ENCODE measurements at regions not wholly inside any gene's neighbourhood (a gene's known extent, or its start where the extent isn't known, plus 50 kb on each side); places are given as distances from the start of the nearest gene placed in this dataset.

DNA sequence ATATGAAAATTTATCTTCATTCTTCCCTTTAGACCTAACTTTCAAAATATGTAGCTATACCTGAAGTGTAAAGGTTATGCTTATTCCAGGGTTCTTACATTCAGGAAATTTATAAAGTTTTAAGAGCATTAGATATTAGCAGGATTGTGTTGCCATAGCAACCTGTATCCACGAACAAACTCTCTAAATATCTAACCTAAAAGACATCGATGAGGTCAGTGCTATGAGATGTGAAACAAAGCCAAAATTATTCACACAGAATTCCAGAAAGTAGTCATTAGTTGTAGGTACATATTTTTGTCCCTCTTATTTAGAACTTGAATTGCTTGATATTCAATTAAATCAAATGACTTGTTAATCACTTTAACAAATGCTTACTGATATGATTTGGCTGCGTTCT, 705.3 kb downstream of the SOCS6 start:
- no peaks in the 10 kb centered on the region for H3K36me3 ChIP-seq (replicated peaks in 1 of 2; ENCODE audit: control insufficient read depth in 1 of 2, insufficient read depth in 2 of 2, low read length in 2 of 2)
- H3K4me1 ChIP-seq (ENCODE audit: control insufficient read depth in 1 of 2, insufficient read depth in 2 of 2, low read length in 2 of 2), result no peaks in the 10 kb centered on the region
- no peaks in the 10 kb centered on the region for H3K79me2 ChIP-seq (ENCODE audit: insufficient read depth, low read length)
- H3K4me3 ChIP-seq (replicated peaks in 1 of 3; ENCODE audit: low read depth in 2 of 3, low read length in 3 of 3), result no peak overlapping the region
- no peaks in the 10 kb centered on the region for H4K20me1 ChIP-seq (ENCODE audit: insufficient read depth, low read length)
- TF ChIP-seq, protein P1, sequence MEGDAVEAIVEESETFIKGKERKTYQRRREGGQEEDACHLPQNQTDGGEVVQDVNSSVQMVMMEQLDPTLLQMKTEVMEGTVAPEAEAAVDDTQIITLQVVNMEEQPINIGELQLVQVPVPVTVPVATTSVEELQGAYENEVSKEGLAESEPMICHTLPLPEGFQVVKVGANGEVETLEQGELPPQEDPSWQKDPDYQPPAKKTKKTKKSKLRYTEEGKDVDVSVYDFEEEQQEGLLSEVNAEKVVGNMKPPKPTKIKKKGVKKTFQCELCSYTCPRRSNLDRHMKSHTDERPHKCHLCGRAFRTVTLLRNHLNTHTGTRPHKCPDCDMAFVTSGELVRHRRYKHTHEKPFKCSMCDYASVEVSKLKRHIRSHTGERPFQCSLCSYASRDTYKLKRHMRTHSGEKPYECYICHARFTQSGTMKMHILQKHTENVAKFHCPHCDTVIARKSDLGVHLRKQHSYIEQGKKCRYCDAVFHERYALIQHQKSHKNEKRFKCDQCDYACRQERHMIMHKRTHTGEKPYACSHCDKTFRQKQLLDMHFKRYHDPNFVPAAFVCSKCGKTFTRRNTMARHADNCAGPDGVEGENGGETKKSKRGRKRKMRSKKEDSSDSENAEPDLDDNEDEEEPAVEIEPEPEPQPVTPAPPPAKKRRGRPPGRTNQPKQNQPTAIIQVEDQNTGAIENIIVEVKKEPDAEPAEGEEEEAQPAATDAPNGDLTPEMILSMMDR (IDR thresholded peaks at IDR 0.05), result no peak
- H3K27ac ChIP-seq (ENCODE audit: low read depth in 1 of 2, low read length in 2 of 2), result no peak overlapping the region
- Mint-ChIP-seq H3K27me3 (ENCODE audit: low read depth in 3 of 3) (no peaks in the 10 kb centered on the region), H3K4me3 (no peak overlapping the region), H3K27ac (no peak overlapping the region), H3K4me1 (no peaks in the 10 kb centered on the region), H3K9me3 (peaks cover under 1 to 7% (median 3%) of the 10 kb centered on the region in 7 donors), H3K36me3 (no peaks in the 10 kb centered on the region)
- H3K9me3 ChIP-seq (replicated peaks in 1 of 2; ENCODE audit: control insufficient read depth in 1 of 2, insufficient read depth in 1 of 2, low read length in 2 of 2), result peaks cover 6 to 8% of the 10 kb centered on the region in 2 donors
- H3K9ac ChIP-seq (ENCODE audit: insufficient read depth, low read length, poor library complexity, severe bottlenecking), result no peak overlapping the region
- DNase-seq, result no peak
- H3K27me3 ChIP-seq (ENCODE audit: control insufficient read depth in 2 of 2, insufficient read depth in 2 of 2, low read length in 2 of 2), result no peaks in the 10 kb centered on the region
- WGBS (ENCODE audit: insufficient coverage), result no CpG with 5 or more reads among the region's 3 CpGs
- intact Hi-C loops (cut with micrococcal nuclease), result no loop called here
- no peak overlapping the region for H2AFZ ChIP-seq (ENCODE audit: insufficient read depth, low read depth, low read length, poor library complexity, severe bottlenecking)
- no peak overlapping the region for H3K4me2 ChIP-seq (replicated peaks; ENCODE audit: extremely low read depth, low read length, poor library complexity, severe bottlenecking)

DNA sequence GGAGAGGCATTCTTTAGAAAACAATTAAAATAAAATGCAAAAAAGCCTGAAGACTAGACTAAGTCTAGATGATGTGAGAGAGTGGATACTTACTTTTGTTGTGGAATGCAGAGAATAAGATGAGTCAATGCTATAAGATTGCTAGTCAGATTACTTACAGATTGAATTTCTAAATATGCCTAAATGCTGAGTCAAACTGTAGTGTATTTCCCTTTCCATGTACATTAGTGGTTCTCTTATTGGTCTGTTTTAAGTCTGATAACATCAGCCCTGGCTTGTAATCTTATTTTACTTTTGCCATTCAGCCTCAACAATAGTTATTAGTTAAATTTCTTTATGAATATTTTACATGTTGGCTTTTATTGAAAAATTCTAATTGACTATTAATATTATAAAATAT, 702.7 kb downstream of the SOCS6 start:
- no peak for DNase-seq

More for the DNA sequence above, 702.7 kb downstream of the SOCS6 start:
- no peaks in the 10 kb centered on the region for H3K4me1 Mint-ChIP-seq
- H3K27me3 Mint-ChIP-seq (ENCODE audit: low read depth in 3 of 3), result no peaks in the 10 kb centered on the region
- H4K20me1 ChIP-seq (ENCODE audit: insufficient read depth, low read length), result no peaks in the 10 kb centered on the region
- H3K4me3 Mint-ChIP-seq, result no peak overlapping the region
- H3K79me2 ChIP-seq (ENCODE audit: insufficient read depth, low read length), result no peaks in the 10 kb centered on the region
- H3K36me3 ChIP-seq (replicated peaks in 1 of 2; ENCODE audit: control insufficient read depth in 1 of 2, insufficient read depth in 2 of 2, low read length in 2 of 2), result no peaks in the 10 kb centered on the region
- H3K9ac ChIP-seq (ENCODE audit: insufficient read depth, low read length, poor library complexity, severe bottlenecking), result no peak overlapping the region
- no peaks in the 10 kb centered on the region for H3K36me3 Mint-ChIP-seq
- no peak overlapping the region for H2AFZ ChIP-seq (ENCODE audit: insufficient read depth, low read depth, low read length, poor library complexity, severe bottlenecking)
- no peak overlapping the region for H3K4me3 ChIP-seq (replicated peaks in 1 of 3; ENCODE audit: low read depth in 2 of 3, low read length in 3 of 3)
- H3K4me1 ChIP-seq (ENCODE audit: control insufficient read depth in 1 of 2, insufficient read depth in 2 of 2, low read length in 2 of 2), result no peaks in the 10 kb centered on the region
- H3K4me2 ChIP-seq (replicated peaks; ENCODE audit: extremely low read depth, low read length, poor library complexity, severe bottlenecking), result no peak overlapping the region
- H3K27me3 ChIP-seq (ENCODE audit: control insufficient read depth in 2 of 2, insufficient read depth in 2 of 2, low read length in 2 of 2), result no peaks in the 10 kb centered on the region
- intact Hi-C loops (cut with micrococcal nuclease), result no loop called here
- H3K9me3 ChIP-seq (replicated peaks in 1 of 2; ENCODE audit: control insufficient read depth in 1 of 2, insufficient read depth in 1 of 2, low read length in 2 of 2), result peaks cover 8 to 21% of the 10 kb centered on the region in 2 donors
- H3K27ac ChIP-seq (ENCODE audit: low read depth in 1 of 2, low read length in 2 of 2), result no peak overlapping the region
- H3K9me3 Mint-ChIP-seq, result peaks cover 2 to 13% (median 7%) of the 10 kb centered on the region in 7 donors
- TF ChIP-seq, protein P1 (IDR thresholded peaks at IDR 0.05), result no peak
- no peak overlapping the region for H3K27ac Mint-ChIP-seq

All from CD14-positive monocyte (primary cell).